Type B pancreatic cell (in vitro differentiated cells): ENCODE measurements at regions not wholly inside any gene's neighbourhood (a gene's known extent, or its start where the extent isn't known, plus 50 kb on each side); places are given as distances from the start of the nearest gene placed in this dataset.

ENCODE experiments used
- DNase-seq: peaks from one replicate; pipeline ENCODE4 v3.0.0; 2021; ENCODE audit warnings: mixed read lengths; ENCODE audit not compliant: unreplicated experiment; ENCODE audit errors: extremely low spot score
- H3K27ac Mint-ChIP-seq: 2 replicates; pipeline ENCODE4 v1.8.0; 2021; ENCODE audit warnings: mild to moderate bottlenecking, mixed read lengths
- H3K27me3 Mint-ChIP-seq: 2 replicates; pipeline ENCODE4 v1.8.0; 2021; ENCODE audit warnings: mixed read lengths
- H3K36me3 Mint-ChIP-seq: 2 replicates; pipeline ENCODE4 v1.8.0; 2021; ENCODE audit warnings: mixed read lengths
- H3K4me1 Mint-ChIP-seq: one replicate; pipeline ENCODE4 v1.8.0; 2021; ENCODE audit warnings: mixed read lengths; ENCODE audit not compliant: unreplicated experiment
- H3K4me3 Mint-ChIP-seq: 2 replicates; pipeline ENCODE4 v1.8.0; 2021; ENCODE audit warnings: mild to moderate bottlenecking, mixed read lengths
- H3K9me3 Mint-ChIP-seq: 2 replicates; pipeline ENCODE4 v1.8.0; 2021; ENCODE audit warnings: mixed read lengths
- CTCF ChIP-seq: fragments of 200-600 bp; sonication (generic); conservative IDR thresholded peaks from 2 replicates; pipeline ENCODE4 v1.5.0; 2021; ENCODE audit warnings: antibody characterized with exemption, mild to moderate bottlenecking

- Mint-ChIP-seq H3K36me3 (no peaks in the 10 kb centered on the region), H3K27ac (no peak overlapping the region), H3K27me3 (no peaks in the 10 kb centered on the region), H3K4me1 (no peaks in the 10 kb centered on the region), H3K4me3 (no peak overlapping the region), H3K9me3 (no peaks in the 10 kb centered on the region)
- DNase-seq, result no peak
- no peak for TF ChIP-seq CTCF
These were observed 176.7 kb upstream of the HSF2 start for GRCh38 chr6:122222761-122223160.

GRCh38 chr6:122223251-122223650, 176.2 kb upstream of the HSF2 start:
- no peak for DNase-seq
- Mint-ChIP-seq H3K27ac (no peak overlapping the region), H3K4me3 (no peak overlapping the region), H3K27me3 (no peaks in the 10 kb centered on the region), H3K9me3 (peaks cover under 1% of the 10 kb centered on the region), H3K36me3 (no peaks in the 10 kb centered on the region), H3K4me1 (no peaks in the 10 kb centered on the region)
- no peak for TF ChIP-seq CTCF

- TF ChIP-seq CTCF, result no peak
- no peak overlapping the region for H3K4me3 Mint-ChIP-seq
- H3K27ac Mint-ChIP-seq, result no peak overlapping the region
- no peaks in the 10 kb centered on the region for H3K27me3 Mint-ChIP-seq
- DNase-seq, result no peak
- H3K9me3 Mint-ChIP-seq, result no peaks in the 10 kb centered on the region
- H3K4me1 Mint-ChIP-seq, result no peaks in the 10 kb centered on the region
- H3K36me3 Mint-ChIP-seq, result no peaks in the 10 kb centered on the region
These were observed 160.6 kb upstream of the HSF2 start for GRCh38 chr6:122238861-122239260.

DNA sequence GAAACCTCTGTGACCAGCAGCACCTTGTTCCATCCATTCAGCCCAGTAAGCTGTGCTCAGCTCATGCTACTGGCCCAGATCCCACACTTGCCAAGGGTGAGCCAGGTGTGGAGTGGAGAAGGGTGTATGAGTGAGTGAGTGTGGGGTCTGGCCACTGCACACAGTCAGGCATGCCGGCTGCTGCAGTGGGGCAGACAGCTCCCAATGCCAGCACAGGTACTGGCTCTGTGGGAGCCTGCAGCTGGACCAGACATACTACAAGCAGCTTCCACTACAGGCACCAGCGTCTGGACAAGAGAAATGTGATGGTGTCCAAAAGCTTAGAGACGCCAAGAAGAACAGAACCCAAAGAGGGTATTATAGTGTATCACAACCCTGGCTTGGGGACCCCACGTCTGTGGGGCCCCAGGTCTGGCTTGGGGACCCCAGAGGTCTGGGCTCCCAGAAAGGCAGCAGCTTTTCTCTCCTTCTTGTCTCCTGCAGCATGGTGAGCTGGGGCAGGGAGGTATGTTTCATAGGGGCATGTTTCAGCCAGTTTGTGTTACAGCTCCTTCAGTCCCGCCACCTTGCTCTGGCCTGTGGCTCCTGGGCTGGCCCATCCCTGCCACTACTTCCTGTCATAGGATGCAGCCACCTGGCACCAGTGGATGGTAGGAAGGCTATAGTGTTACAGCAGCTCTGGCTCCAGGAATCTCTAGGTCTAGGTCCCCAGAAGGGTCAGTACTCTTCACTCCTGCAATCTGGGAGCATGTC, 152.4 kb upstream of the HSF2 start:
- Mint-ChIP-seq H3K4me1 (no peaks in the 10 kb centered on the region), H3K27ac (no peak overlapping the region), H3K27me3 (no peaks in the 10 kb centered on the region), H3K4me3 (no peak overlapping the region), H3K36me3 (no peaks in the 10 kb centered on the region), H3K9me3 (no peaks in the 10 kb centered on the region)
- no peak for DNase-seq
- no peak for TF ChIP-seq CTCF

- H3K4me3 Mint-ChIP-seq, result no peak overlapping the region
- H3K27me3 Mint-ChIP-seq, result no peaks in the 10 kb centered on the region
- H3K4me1 Mint-ChIP-seq, result no peaks in the 10 kb centered on the region
- TF ChIP-seq CTCF, result no peak
- DNase-seq, result no peak
- H3K27ac Mint-ChIP-seq, result no peak overlapping the region
- H3K9me3 Mint-ChIP-seq, result no peaks in the 10 kb centered on the region
- no peaks in the 10 kb centered on the region for H3K36me3 Mint-ChIP-seq
These were observed 151.3 kb upstream of the HSF2 start for GRCh38 chr6:122248001-122248669.
